ENCODE measurements at regions not wholly inside any gene's neighbourhood (a gene's known extent, or its start where the extent isn't known, plus 50 kb on each side); places are given as distances from the start of the nearest gene placed in this dataset.

DNA sequence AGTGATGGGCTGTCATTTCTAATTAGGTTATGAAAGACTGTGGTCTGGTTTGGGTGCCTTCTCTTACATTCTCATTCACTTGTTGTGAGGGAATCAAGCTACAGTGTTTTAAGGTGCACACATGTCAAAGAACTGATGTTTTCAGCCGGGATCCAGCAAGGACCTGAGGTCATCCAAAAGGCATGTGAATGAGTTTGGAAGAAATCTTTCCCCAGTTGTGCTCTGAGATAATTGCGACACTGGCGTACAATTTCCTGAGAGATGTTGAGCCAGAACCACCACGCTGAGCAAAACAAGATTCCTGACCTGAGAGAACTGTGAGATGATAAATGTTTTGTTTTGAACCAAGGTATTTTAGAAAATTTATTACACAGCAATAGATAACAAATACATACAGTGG is 295.3 kb upstream of the SLITRK3 start:
- TF ChIP-seq, protein P1, sequence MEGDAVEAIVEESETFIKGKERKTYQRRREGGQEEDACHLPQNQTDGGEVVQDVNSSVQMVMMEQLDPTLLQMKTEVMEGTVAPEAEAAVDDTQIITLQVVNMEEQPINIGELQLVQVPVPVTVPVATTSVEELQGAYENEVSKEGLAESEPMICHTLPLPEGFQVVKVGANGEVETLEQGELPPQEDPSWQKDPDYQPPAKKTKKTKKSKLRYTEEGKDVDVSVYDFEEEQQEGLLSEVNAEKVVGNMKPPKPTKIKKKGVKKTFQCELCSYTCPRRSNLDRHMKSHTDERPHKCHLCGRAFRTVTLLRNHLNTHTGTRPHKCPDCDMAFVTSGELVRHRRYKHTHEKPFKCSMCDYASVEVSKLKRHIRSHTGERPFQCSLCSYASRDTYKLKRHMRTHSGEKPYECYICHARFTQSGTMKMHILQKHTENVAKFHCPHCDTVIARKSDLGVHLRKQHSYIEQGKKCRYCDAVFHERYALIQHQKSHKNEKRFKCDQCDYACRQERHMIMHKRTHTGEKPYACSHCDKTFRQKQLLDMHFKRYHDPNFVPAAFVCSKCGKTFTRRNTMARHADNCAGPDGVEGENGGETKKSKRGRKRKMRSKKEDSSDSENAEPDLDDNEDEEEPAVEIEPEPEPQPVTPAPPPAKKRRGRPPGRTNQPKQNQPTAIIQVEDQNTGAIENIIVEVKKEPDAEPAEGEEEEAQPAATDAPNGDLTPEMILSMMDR (IDR thresholded peaks at IDR 0.05) = no peak
- no peak for TF ChIP-seq POLR2AphosphoS5 (IDR thresholded peaks at IDR 0.05)

Data from prostate gland (tissue), 2 donors.